Endothelial cell (in vitro differentiated cells): ENCODE measurements at regions not wholly inside any gene's neighbourhood (a gene's known extent, or its start where the extent isn't known, plus 50 kb on each side); places are given as distances from the start of the nearest gene placed in this dataset.

Experiments
- DNase-seq: peaks from one replicate; pipeline ENCODE4 v3.0.0; 2021; ENCODE audit warnings: low spot score
- H3K27ac Mint-ChIP-seq: one replicate; pipeline ENCODE4 v1.8.0; 2021; ENCODE audit warnings: mixed read lengths, inconsistent platforms; ENCODE audit not compliant: unreplicated experiment
- H3K27me3 Mint-ChIP-seq: one replicate; pipeline ENCODE4 v1.8.0; 2021; ENCODE audit warnings: mild to moderate bottlenecking, moderate library complexity, mixed read lengths, inconsistent platforms; ENCODE audit not compliant: unreplicated experiment
- H3K36me3 Mint-ChIP-seq: one replicate; pipeline ENCODE4 v1.8.0; 2021; ENCODE audit warnings: mild to moderate bottlenecking, low read depth, mixed read lengths, inconsistent platforms; ENCODE audit not compliant: unreplicated experiment
- H3K4me1 Mint-ChIP-seq: one replicate; pipeline ENCODE4 v1.8.0; 2021; ENCODE audit warnings: mild to moderate bottlenecking, mixed read lengths, inconsistent platforms; ENCODE audit not compliant: unreplicated experiment
- H3K4me3 Mint-ChIP-seq: one replicate; pipeline ENCODE4 v1.8.0; 2021; ENCODE audit warnings: mild to moderate bottlenecking, mixed read lengths, inconsistent platforms; ENCODE audit not compliant: unreplicated experiment
- H3K9me3 Mint-ChIP-seq: one replicate; pipeline ENCODE4 v1.8.0; 2021; ENCODE audit warnings: mixed read lengths, inconsistent platforms; ENCODE audit not compliant: unreplicated experiment
- TF ChIP-seq, protein P1 (sequence below): fragments of 200-600 bp; sonication (generic); IDR thresholded peaks from one replicate; pipeline ENCODE4 v1.5.0; 2021; ENCODE audit warnings: antibody characterized with exemption; ENCODE audit not compliant: unreplicated experiment

DNA sequence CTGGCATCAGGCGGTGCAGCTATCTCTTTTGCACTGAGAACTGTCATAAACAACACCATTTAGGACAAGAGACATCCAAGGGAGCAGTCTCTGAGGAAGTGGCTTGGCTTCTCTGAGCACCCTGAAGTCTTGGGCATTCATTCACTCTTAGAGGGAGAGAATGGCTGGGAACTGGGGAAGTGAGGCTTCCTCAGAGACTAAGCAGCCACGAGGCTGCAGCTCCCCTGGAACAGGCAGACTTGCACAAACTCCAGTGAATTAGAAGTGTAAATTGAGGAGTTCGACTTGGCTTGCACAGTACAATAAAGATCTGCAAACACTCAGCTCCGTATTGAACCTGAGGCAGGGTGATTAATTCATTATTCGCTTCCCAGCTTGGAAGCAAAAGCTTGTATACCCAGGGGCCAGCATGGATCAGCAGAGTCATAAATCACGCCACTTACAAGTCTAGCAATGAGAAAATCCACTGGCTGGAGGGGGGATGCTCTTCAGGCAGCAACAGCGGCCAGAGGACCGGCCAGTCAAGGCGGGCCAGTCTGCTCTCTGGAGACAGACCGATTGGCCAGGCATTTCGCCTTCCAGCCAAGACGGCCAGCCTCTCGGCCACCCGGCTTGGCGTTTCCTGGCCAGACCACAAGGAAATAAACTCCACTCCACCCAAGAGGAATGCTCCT, 118.8 kb upstream of the ADPGK start:
- DNase-seq = no peak
- Mint-ChIP-seq H3K9me3 (no peaks in the 10 kb centered on the region), H3K36me3 (no peaks in the 10 kb centered on the region), H3K27ac (no peak overlapping the region), H3K4me1 (peaks cover 3% of the 10 kb centered on the region), H3K4me3 (no peak overlapping the region), H3K27me3 (no peaks in the 10 kb centered on the region)
- TF ChIP-seq, protein P1, sequence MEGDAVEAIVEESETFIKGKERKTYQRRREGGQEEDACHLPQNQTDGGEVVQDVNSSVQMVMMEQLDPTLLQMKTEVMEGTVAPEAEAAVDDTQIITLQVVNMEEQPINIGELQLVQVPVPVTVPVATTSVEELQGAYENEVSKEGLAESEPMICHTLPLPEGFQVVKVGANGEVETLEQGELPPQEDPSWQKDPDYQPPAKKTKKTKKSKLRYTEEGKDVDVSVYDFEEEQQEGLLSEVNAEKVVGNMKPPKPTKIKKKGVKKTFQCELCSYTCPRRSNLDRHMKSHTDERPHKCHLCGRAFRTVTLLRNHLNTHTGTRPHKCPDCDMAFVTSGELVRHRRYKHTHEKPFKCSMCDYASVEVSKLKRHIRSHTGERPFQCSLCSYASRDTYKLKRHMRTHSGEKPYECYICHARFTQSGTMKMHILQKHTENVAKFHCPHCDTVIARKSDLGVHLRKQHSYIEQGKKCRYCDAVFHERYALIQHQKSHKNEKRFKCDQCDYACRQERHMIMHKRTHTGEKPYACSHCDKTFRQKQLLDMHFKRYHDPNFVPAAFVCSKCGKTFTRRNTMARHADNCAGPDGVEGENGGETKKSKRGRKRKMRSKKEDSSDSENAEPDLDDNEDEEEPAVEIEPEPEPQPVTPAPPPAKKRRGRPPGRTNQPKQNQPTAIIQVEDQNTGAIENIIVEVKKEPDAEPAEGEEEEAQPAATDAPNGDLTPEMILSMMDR = no peak

DNA sequence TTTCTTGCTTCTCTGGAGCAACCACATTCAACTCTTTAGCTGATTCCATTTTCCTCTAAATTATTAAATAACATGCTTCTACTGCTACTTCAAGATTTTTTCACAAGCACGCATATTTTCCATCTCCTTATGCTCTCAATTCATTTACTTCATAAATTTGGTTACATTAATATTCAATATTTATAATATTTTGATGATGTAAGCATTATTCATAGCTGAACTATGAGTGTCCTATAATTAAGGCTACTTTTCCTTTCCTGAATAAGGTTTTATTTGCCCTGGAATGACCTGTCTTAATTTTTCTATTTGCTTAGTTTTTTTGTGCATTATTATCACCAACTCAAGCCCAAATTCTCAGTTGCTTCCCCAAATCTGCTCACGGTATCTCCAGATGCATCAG, 109.4 kb upstream of the ADPGK start:
- Mint-ChIP-seq H3K27ac (no peak overlapping the region), H3K9me3 (no peaks in the 10 kb centered on the region)
- TF ChIP-seq, protein P1 = no peak

DNA sequence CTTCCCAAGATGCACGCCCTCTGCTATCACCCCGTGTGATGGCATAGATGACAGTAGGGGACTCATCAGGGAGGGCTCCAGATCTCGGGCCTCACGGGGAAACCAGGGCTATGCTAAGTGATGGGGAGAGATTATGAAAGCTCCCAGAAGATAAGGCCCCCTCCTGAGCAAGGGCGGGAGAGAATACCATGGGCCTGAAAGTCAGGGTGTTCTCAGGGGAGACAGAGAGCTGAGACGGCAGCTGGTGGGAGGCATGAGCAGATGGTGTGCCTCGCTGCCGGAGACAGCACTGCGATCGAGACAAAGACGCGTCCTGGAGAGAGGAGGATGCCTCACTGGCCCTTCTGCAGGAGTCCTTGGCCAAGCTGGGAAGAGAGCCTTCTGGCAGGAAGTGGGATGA, 106.5 kb upstream of the ADPGK start:
- Mint-ChIP-seq H3K27me3 (peaks cover 4% of the 10 kb centered on the region), H3K4me1 (peaks cover 5% of the 10 kb centered on the region), H3K27ac (no peak overlapping the region)

More for the DNA sequence above, 109.4 kb upstream of the ADPGK start:
- no peak for DNase-seq
- no peak overlapping the region for H3K4me3 Mint-ChIP-seq
- no peaks in the 10 kb centered on the region for H3K36me3 Mint-ChIP-seq
- H3K27me3 Mint-ChIP-seq = peaks cover 4% of the 10 kb centered on the region
- H3K4me1 Mint-ChIP-seq = peaks cover 5% of the 10 kb centered on the region

DNA sequence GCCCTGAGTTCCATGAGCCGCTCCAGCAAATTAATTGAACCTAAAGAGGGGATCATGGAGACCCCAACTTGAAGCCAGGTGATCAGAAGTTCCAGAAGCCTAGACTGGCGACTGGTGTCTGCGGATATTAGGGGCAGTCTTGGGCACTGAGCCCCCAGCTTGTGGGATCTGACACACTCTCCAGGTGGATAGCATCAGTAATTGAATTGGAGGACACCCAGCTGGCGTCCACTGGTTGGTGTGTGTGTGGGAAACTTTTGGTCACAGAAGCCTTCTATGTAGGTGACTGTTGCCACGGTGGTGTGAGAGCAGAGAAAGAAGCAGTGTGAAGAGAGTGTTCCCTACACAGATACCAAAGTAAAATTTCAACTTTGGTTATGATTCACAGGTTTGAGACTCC, 106.0 kb upstream of the ADPGK start:
- no peaks in the 10 kb centered on the region for H3K36me3 Mint-ChIP-seq
- no peak overlapping the region for H3K27ac Mint-ChIP-seq
- TF ChIP-seq, protein P1 = no peak
- peaks cover 5% of the 10 kb centered on the region for H3K4me1 Mint-ChIP-seq
- no peak for DNase-seq
- H3K27me3 Mint-ChIP-seq = peaks cover 4% of the 10 kb centered on the region
- H3K9me3 Mint-ChIP-seq = no peaks in the 10 kb centered on the region
- H3K4me3 Mint-ChIP-seq = no peak overlapping the region

More for the DNA sequence above, 106.5 kb upstream of the ADPGK start:
- H3K36me3 Mint-ChIP-seq = no peaks in the 10 kb centered on the region
- TF ChIP-seq, protein P1 = no peak
- no peak overlapping the region for H3K4me3 Mint-ChIP-seq
- no peaks in the 10 kb centered on the region for H3K9me3 Mint-ChIP-seq
- DNase-seq = no peak

DNA sequence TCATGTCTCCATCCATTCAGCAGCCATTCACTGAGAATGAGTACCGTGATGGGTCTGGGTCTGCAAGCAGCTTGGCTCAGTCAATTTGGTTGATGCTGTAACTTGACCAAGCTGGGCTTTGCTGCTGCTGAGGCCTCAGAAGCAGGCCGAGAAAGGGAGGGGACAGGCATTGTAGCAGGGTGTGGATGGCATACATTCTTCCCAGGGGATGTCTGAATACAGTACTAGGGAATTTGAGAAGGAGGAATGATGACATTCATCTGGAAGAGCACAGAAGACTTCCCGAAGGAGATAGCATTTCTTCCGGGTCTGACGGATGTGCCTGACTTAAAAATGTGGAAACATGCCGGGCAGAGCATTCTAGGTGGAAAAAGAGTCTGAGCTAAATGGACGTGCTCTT, 105.3 kb upstream of the ADPGK start:
- H3K27me3 Mint-ChIP-seq = peaks cover 4% of the 10 kb centered on the region
- no peaks in the 10 kb centered on the region for H3K36me3 Mint-ChIP-seq
- no peak overlapping the region for H3K27ac Mint-ChIP-seq
- peaks cover 5% of the 10 kb centered on the region for H3K4me1 Mint-ChIP-seq
- H3K4me3 Mint-ChIP-seq = no peak overlapping the region
- no peak for DNase-seq
- TF ChIP-seq, protein P1 = no peak
- no peaks in the 10 kb centered on the region for H3K9me3 Mint-ChIP-seq
